Natural killer cell (primary cell): ENCODE measurements at regions not wholly inside any gene's neighbourhood (a gene's known extent, or its start where the extent isn't known, plus 50 kb on each side); places are given as distances from the start of the nearest gene placed in this dataset.

Experiments
- ATAC-seq, 3 donors: fragments of 150-1000 bp in 2 of 3; fragments of 200-7000 bp in 1 of 3; cut with Tn5 transposase; 1 replicate in 1 of 3; 2 replicates in 2 of 3; pipeline ENCODE4 v1.10.0; 2021; ENCODE audit warnings: mild to moderate bottlenecking in 2 of 3, moderate library complexity in 2 of 3
- DNase-seq, 2 donors: peaks; one replicate each; pipeline versions ENCODE4 v3.0.0 to v3.0.0-alpha.2; 2013 to 2021; ENCODE audit warnings: mixed read lengths in 1 of 2
- H3K27ac ChIP-seq: one replicate; pipeline ENCODE4 v1.5.1; 2013; ENCODE audit warnings: mild to moderate bottlenecking, low read length
- H3K27me3 ChIP-seq: one replicate; pipeline ENCODE4 v1.6.1; 2013; ENCODE audit warnings: low read length; ENCODE audit not compliant: control insufficient read depth, insufficient read depth
- H3K36me3 ChIP-seq: one replicate; pipeline ENCODE4 v1.6.1; 2013; ENCODE audit warnings: low read length; ENCODE audit not compliant: control insufficient read depth, insufficient read depth
- H3K4me1 ChIP-seq: one replicate; pipeline ENCODE4 v1.6.1; 2013; ENCODE audit warnings: low read length; ENCODE audit not compliant: control insufficient read depth, insufficient read depth
- H3K4me3 ChIP-seq: one replicate; pipeline ENCODE4 v1.5.1; 2013; ENCODE audit warnings: low read length
- H3K9me3 ChIP-seq: one replicate; pipeline ENCODE4 v1.6.1; 2013; ENCODE audit warnings: low read length; ENCODE audit not compliant: control insufficient read depth, insufficient read depth
- H3K27ac Mint-ChIP-seq, 2 donors: one replicate each; pipeline ENCODE4 v1.8.0; 2022; ENCODE audit warnings: mild to moderate bottlenecking in 2 of 2, mixed read lengths in 2 of 2, moderate library complexity in 1 of 2
- H3K27me3 Mint-ChIP-seq, 2 donors: one replicate each; pipeline ENCODE4 v1.8.0; 2022; ENCODE audit warnings: low read depth in 2 of 2, mixed read lengths in 2 of 2
- H3K36me3 Mint-ChIP-seq: one replicate; pipeline ENCODE4 v1.8.0; 2022; ENCODE audit warnings: mixed read lengths
- H3K4me1 Mint-ChIP-seq, 2 donors: one replicate each; pipeline ENCODE4 v1.8.0; 2022; ENCODE audit warnings: mixed read lengths in 2 of 2
- H3K4me3 Mint-ChIP-seq: one replicate; pipeline ENCODE4 v1.8.0; 2022; ENCODE audit warnings: mild to moderate bottlenecking, moderate library complexity, mixed read lengths
- H3K9me3 Mint-ChIP-seq, 2 donors: one replicate each; pipeline ENCODE4 v1.8.0; 2022; ENCODE audit warnings: mixed read lengths in 2 of 2
- CTCF ChIP-seq: fragments of 200-600 bp; IDR thresholded peaks from one replicate; pipeline ENCODE4 v1.8.0; 2022; ENCODE audit warnings: antibody characterized with exemption
- WGBS: methylation state at CpG from one replicate; pipeline ENCODE4 v1.1.7; 2013; ENCODE audit warnings: missing lambda C conversion rate; ENCODE audit not compliant: insufficient coverage; 5-methylcytosine and 5-hydroxymethylcytosine counted together
- intact Hi-C: fragments of 100-400 bp; cut with micrococcal nuclease; formaldehyde crosslinking; loops from one replicate; pipeline ENCODE4 v1.14.2; 2022

- peaks cover 30 to 31% of the 10 kb centered on the region in 2 donors for H3K27me3 Mint-ChIP-seq
- TF ChIP-seq CTCF = no peak
- H3K27ac Mint-ChIP-seq = no peak overlapping the region
- Histone ChIP-seq H3K4me1 (peaks cover 4% of the 10 kb centered on the region), H3K36me3 (no peaks in the 10 kb centered on the region), H3K27ac (no peak overlapping the region), H3K4me3 (no peak overlapping the region), H3K9me3 (peaks cover 9% of the 10 kb centered on the region), H3K27me3 (no peaks in the 10 kb centered on the region)
- peaks cover 9% of the 10 kb centered on the region for H3K36me3 Mint-ChIP-seq
- ATAC-seq (no peak), DNase-seq (no peak)
- no peak overlapping the region for H3K4me3 Mint-ChIP-seq
- peaks cover 7 to 11% of the 10 kb centered on the region in 2 donors for H3K4me1 Mint-ChIP-seq
- peaks cover 6 to 8% of the 10 kb centered on the region in 2 donors for H3K9me3 Mint-ChIP-seq
- intact Hi-C loops = no loop called here
- WGBS = 94% methylated on average over 1 of the region's 1 CpG
These were observed 59.9 kb upstream of the ZBED5 start for GRCh38 chr11:10917802-10918201.

- Histone ChIP-seq H3K36me3 (no peaks in the 10 kb centered on the region), H3K4me1 (peaks cover 4% of the 10 kb centered on the region), H3K27me3 (no peaks in the 10 kb centered on the region), H3K4me3 (no peak overlapping the region), H3K9me3 (peaks cover 9% of the 10 kb centered on the region), H3K27ac (no peak overlapping the region)
- DNase-seq (no peak), ATAC-seq (no peak)
- H3K9me3 Mint-ChIP-seq = peaks cover 6 to 8% of the 10 kb centered on the region in 2 donors
- H3K4me1 Mint-ChIP-seq = peaks cover 7 to 11% of the 10 kb centered on the region in 2 donors
- TF ChIP-seq CTCF = no peak
- H3K27ac Mint-ChIP-seq = no peak overlapping the region
- peaks cover 9% of the 10 kb centered on the region for H3K36me3 Mint-ChIP-seq
- H3K4me3 Mint-ChIP-seq = no peak overlapping the region
- peaks cover 20 to 22% of the 10 kb centered on the region in 2 donors for H3K27me3 Mint-ChIP-seq
- intact Hi-C loops = no loop called here
- WGBS = 0% methylated on average over 1 of the region's 1 CpG
These were observed 58.8 kb upstream of the ZBED5 start for GRCh38 chr11:10916665-10917064.

- DNase-seq = no peak
- no CpG with 5 or more reads among the region's 2 CpGs for WGBS
These were observed 56.2 kb upstream of the ZBED5 start for GRCh38 chr11:10914050-10914449.

More at GRCh38 chr11:10914050-10914449, 56.2 kb upstream of the ZBED5 start:
- no peak overlapping the region for H3K27ac Mint-ChIP-seq
- no peak for TF ChIP-seq CTCF
- Histone ChIP-seq H3K9me3 (peaks cover 9% of the 10 kb centered on the region), H3K4me3 (no peak overlapping the region), H3K36me3 (no peaks in the 10 kb centered on the region), H3K4me1 (no peaks in the 10 kb centered on the region), H3K27me3 (no peaks in the 10 kb centered on the region), H3K27ac (no peak overlapping the region)
- intact Hi-C loops = no loop called here
- H3K4me3 Mint-ChIP-seq = no peak overlapping the region
- peaks cover 6 to 8% of the 10 kb centered on the region in 2 donors for H3K9me3 Mint-ChIP-seq
- peaks cover 8 to 11% of the 10 kb centered on the region in 2 donors for H3K4me1 Mint-ChIP-seq
- ATAC-seq = no peak
- H3K27me3 Mint-ChIP-seq = peaks cover 9 to 17% of the 10 kb centered on the region in 2 donors
- H3K36me3 Mint-ChIP-seq = peaks cover 9% of the 10 kb centered on the region
